Heart left ventricle (tissue), 16 donors: ENCODE measurements at regions not wholly inside any gene's neighbourhood (a gene's known extent, or its start where the extent isn't known, plus 50 kb on each side); places are given as distances from the start of the nearest gene placed in this dataset.

Experiments
- ATAC-seq, 4 donors: fragments of 200-7000 bp; cut with Tn5 transposase; one replicate each; pipeline ENCODE4 v1.9.1; 2020 to 2022; ENCODE audit warnings: moderate library complexity in 4 of 4, mild to moderate bottlenecking in 3 of 4, moderate number of reproducible peaks in 1 of 4
- DNase-seq, 5 donors: peaks; one replicate each; pipeline ENCODE4 v3.0.0-alpha.2; 2020
- H3K27ac ChIP-seq, 12 donors: fragments of 200-600 bp; sonication (generic) in 4 of 12; one replicate each; pipeline versions ENCODE4 v1.5.0 to v1.8.0; 2016 to 2022; ENCODE audit warnings: mild to moderate bottlenecking in 2 of 12
- H3K27me3 ChIP-seq, 9 donors: fragments of 200-600 bp; sonication (generic) in 2 of 9; one replicate each; pipeline versions ENCODE4 v1.5.1 to v1.8.0; 2016 to 2022; ENCODE audit warnings: mild to moderate bottlenecking in 3 of 9
- H3K36me3 ChIP-seq, 9 donors: fragments of 200-600 bp; sonication (generic) in 2 of 9; one replicate each; pipeline versions ENCODE4 v1.5.0 to v1.8.0; 2018 to 2022; ENCODE audit warnings: mild to moderate bottlenecking in 2 of 9
- H3K4me1 ChIP-seq, 12 donors: fragments of 200-600 bp; sonication (generic) in 4 of 12; one replicate each; pipeline versions ENCODE4 v1.5.0 to v1.8.0; 2016 to 2022; ENCODE audit warnings: mild to moderate bottlenecking in 3 of 12
- H3K4me3 ChIP-seq, 12 donors: fragments of 200-600 bp; sonication (generic) in 4 of 12; one replicate each; pipeline versions ENCODE4 v1.5.0 to v1.8.0; 2017 to 2022; ENCODE audit warnings: mild to moderate bottlenecking in 9 of 12, moderate library complexity in 4 of 12
- H3K9me3 ChIP-seq, 12 donors: fragments of 200-600 bp; sonication (generic) in 4 of 12; one replicate each; pipeline versions ENCODE4 v1.5.0 to v1.8.0; 2016 to 2022; ENCODE audit warnings: mild to moderate bottlenecking in 1 of 12
- CTCF ChIP-seq, 12 donors: fragments of 200-600 bp; sonication (generic) in 4 of 12; IDR thresholded peaks; one replicate each; pipeline versions ENCODE4 v1.5.0 to v1.8.0; 2018 to 2022; ENCODE audit warnings: antibody characterized with exemption in 12 of 12, mild to moderate bottlenecking in 5 of 12
- POLR2A ChIP-seq, 2 donors: fragments of 450-650 bp; IDR thresholded peaks; one replicate each; pipeline ENCODE4 v1.6.1; 2017; ENCODE audit warnings: antibody characterized with exemption in 2 of 2, mild to moderate bottlenecking in 2 of 2, moderate library complexity in 2 of 2
- WGBS, 4 donors: extraction: QIAGEN DNeasy Blood & Tissue Kit in 2 of 4; methylation state at CpG; one replicate each; pipeline versions ENCODE4 v1.1.5 to v1.1.7; 2013 to 2018; 5-methylcytosine and 5-hydroxymethylcytosine counted together
- intact Hi-C, 10 donors: fragments of 100-400 bp; cut with DNase I; formaldehyde crosslinking; loops; one replicate each; pipeline versions ENCODE4 v1.11.1 to v1.14.2; 2022
- donor health status: ischemic (EF 13 %, LVEDD 7.1; RV severe dilation, severe dysfunction).
- donor health status: healthy with polysubstance abuse.
- donor health status: DM: no; HTN: yes; CAD: no.
- donor health status: DM: no; HTN: no; CAD: no.
- donor health status: ischemic (EF 25% LVEDD 6.9; RV normal size, moderate dysfunction).
- donor health status: ischemic (EF 25% LVEDD 5.7; RV mildly dilated, moderate dysfunction).
- donor health status: healthy.
- donor health status: DM: yes; HTN: yes; CAD: no.
- donor health status: ischemic (EF 35%, LVEDD 5.7; RV mildly dilated, moderate dysfunction).
- donor health status: nonischemic (EF 11% LVEDD 7.7; RV severe dilation, severe dysfunction).
- donor health status: DM: yes; HTN: yes; CAD: no.
- donor health status: PGD.
- donor health status: ischemic (EF 29% LVEDD 5.4; RV normal size, mild dysfunction).
- donor health status: nonischemic (EF 23%, LVEDD 6.1; RV moderate dilation, normal function).

DNA sequence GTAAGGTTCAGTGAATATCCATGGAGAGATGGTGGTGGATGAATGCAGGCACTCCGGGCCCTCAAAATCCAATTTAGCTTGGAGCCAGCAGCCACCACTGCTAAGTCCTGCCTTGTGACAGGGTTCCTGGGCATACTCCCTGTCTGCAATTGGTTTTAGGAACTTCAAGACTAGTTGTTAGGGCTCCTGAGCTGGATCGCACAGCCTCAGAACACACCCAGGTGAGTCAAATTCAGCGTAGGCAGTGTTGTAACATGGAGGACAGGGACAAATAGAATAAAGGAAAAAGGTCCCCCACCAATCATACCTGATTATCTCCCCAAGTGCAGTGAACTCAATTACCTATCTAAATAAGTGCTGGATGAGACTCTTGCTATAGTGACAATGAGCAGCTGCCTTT is 74.6 kb downstream of the PERP start:
- 94 to 98% (median 95%) methylated on average over 3 of the region's 3 CpGs for WGBS, 4 donors
- ATAC-seq (peak in 1 of 4 donors; percentile 11), DNase-seq (no peak)
- TF ChIP-seq CTCF (IDR thresholded peaks at IDR 0.05) (no peak), POLR2A (IDR thresholded peaks at IDR 0.05) (no peak)
- Histone ChIP-seq H3K9me3 (no peaks in the 10 kb centered on the region), H3K4me3 (no peak overlapping the region), H3K36me3 (no peaks in the 10 kb centered on the region), H3K27me3 (no peaks in the 10 kb centered on the region), H3K27ac (no peak overlapping the region), H3K4me1 (peaks cover 0 to 13% (median 0%) of the 10 kb centered on the region in 12 donors)
- intact Hi-C loops, result no loop called here

GRCh38 chr6:138034229-138034628 is 73.0 kb downstream of the PERP start:
- H3K27me3 ChIP-seq, result no peaks in the 10 kb centered on the region
- DNase-seq, result no peak
- H3K36me3 ChIP-seq, result no peaks in the 10 kb centered on the region
- no peak overlapping the region for H3K27ac ChIP-seq
- no peak for TF ChIP-seq POLR2A (IDR thresholded peaks at IDR 0.05)
- H3K9me3 ChIP-seq, result no peaks in the 10 kb centered on the region
- peaks cover 0 to 13% (median 0%) of the 10 kb centered on the region in 12 donors for H3K4me1 ChIP-seq
- ATAC-seq, result no peak
- intact Hi-C loops, result no loop called here
- H3K4me3 ChIP-seq, result no peak overlapping the region
- WGBS, 4 donors, result 63 to 74% (median 71%) methylated on average over 3 of the region's 3 CpGs

DNA sequence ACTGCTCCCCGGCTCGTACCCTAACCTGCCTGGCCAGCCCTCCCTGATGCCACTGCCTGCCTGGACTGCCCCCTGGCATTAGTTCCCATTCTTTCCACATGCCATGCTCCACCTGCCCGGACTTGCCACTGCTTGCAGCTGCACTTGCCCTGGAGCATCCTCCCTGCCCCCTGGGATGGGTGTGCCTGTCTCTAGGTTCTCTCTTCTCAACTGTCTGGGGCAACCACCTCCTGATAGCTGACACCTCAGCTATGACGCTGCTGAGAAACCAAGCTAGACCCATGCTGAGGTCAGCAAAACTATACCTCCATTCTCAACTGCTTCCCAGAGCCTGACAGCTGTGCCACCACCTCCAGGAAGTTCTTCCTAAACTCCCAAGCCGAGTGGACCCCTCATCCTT is 72.1 kb downstream of the PERP start:
- no peaks in the 10 kb centered on the region for H3K9me3 ChIP-seq
- intact Hi-C loops, result no loop called here

GRCh38 chr6:138036111-138036510 is 71.1 kb downstream of the PERP start:
- 66 to 88% (median 82%) methylated on average over 5 of the region's 5 CpGs for WGBS, 4 donors

More for the DNA sequence above, 72.1 kb downstream of the PERP start:
- H3K36me3 ChIP-seq, result no peaks in the 10 kb centered on the region
- ATAC-seq (peak in 1 of 4 donors; percentile 36), DNase-seq (no peak)
- H3K4me3 ChIP-seq, result no peak overlapping the region
- WGBS, 4 donors, result 79 to 87% (median 85%) methylated on average over 5 of the region's 5 CpGs
- no peak overlapping the region for H3K27ac ChIP-seq
- no peaks in the 10 kb centered on the region for H3K27me3 ChIP-seq
- TF ChIP-seq CTCF (IDR thresholded peaks at IDR 0.05) (no peak), POLR2A (IDR thresholded peaks at IDR 0.05) (no peak)
- peaks cover 0 to 13% (median 0%) of the 10 kb centered on the region in 12 donors for H3K4me1 ChIP-seq

More at GRCh38 chr6:138036111-138036510, 71.1 kb downstream of the PERP start:
- TF ChIP-seq POLR2A (IDR thresholded peaks at IDR 0.05), result no peak
- TF ChIP-seq CTCF (IDR thresholded peaks at IDR 0.05), result no peak
- ATAC-seq (no peak), DNase-seq (no peak)
- intact Hi-C loops, result no loop called here
- no peak overlapping the region for H3K27ac ChIP-seq
- H3K4me1 ChIP-seq, result peaks cover 0 to 10% (median 0%) of the 10 kb centered on the region in 12 donors
- no peaks in the 10 kb centered on the region for H3K36me3 ChIP-seq
- H3K9me3 ChIP-seq, result peaks cover 0 to 4% (median 0%) of the 10 kb centered on the region in 12 donors
- H3K27me3 ChIP-seq, result no peaks in the 10 kb centered on the region
- H3K4me3 ChIP-seq, result no peak overlapping the region
